Ascending aorta (tissue), 2 donors: ENCODE measurements at regions not wholly inside any gene's neighbourhood (a gene's known extent, or its start where the extent isn't known, plus 50 kb on each side); places are given as distances from the start of the nearest gene placed in this dataset.

Source experiments
- DNase-seq, 2 donors: peaks; one replicate each; pipeline ENCODE4 v3.0.0-alpha.2; 2019; ENCODE audit warnings: low spot score in 2 of 2
- H3K27ac ChIP-seq, 2 donors: fragments of 200-600 bp; sonication (generic); one replicate each; pipeline ENCODE4 v1.5.1; 2016 to 2017; ENCODE audit warnings: mild to moderate bottlenecking in 1 of 2
- H3K27me3 ChIP-seq: fragments of 200-600 bp; sonication (generic); one replicate; pipeline ENCODE4 v1.5.1; 2017
- H3K36me3 ChIP-seq, 2 donors: fragments of 200-600 bp; sonication (generic); one replicate each; pipeline ENCODE4 v1.5.1; 2016
- H3K4me1 ChIP-seq, 2 donors: fragments of 200-600 bp; sonication (generic); one replicate each; pipeline ENCODE4 v1.5.1; 2016 to 2017; ENCODE audit warnings: mild to moderate bottlenecking in 1 of 2
- H3K4me3 ChIP-seq, 2 donors: fragments of 200-600 bp; sonication (generic); one replicate each; pipeline ENCODE4 v1.5.1; 2016 to 2017; ENCODE audit warnings: mild to moderate bottlenecking in 1 of 2
- H3K9me3 ChIP-seq, 2 donors: fragments of 200-600 bp; sonication (generic); one replicate each; pipeline ENCODE4 v1.5.1; 2016
- CTCF ChIP-seq, 3 experiments: fragments of 200-600 bp in 2 of 3; fragments of 450-650 bp in 1 of 3; sonication (generic) in 2 of 3; IDR thresholded peaks; one replicate each; pipeline ENCODE4 v1.5.1; 2016 to 2019; ENCODE audit warnings: antibody characterized with exemption in 3 of 3, mild to moderate bottlenecking in 1 of 3, moderate library complexity in 1 of 3
- intact Hi-C: fragments of 100-400 bp; cut with DNase I; formaldehyde crosslinking; loops from one replicate; pipeline ENCODE4 v1.15.1; 2023

- no peaks in the 10 kb centered on the region for H3K27me3 ChIP-seq
- no peaks in the 10 kb centered on the region for H3K9me3 ChIP-seq
- no peaks in the 10 kb centered on the region for H3K36me3 ChIP-seq
- no peak for TF ChIP-seq CTCF (IDR thresholded peaks at IDR 0.05)
- DNase-seq: no peak
- intact Hi-C loops: no loop called here
- H3K4me3 ChIP-seq: no peak overlapping the region
- H3K27ac ChIP-seq: no peak overlapping the region
- no peaks in the 10 kb centered on the region for H3K4me1 ChIP-seq
Observed at GRCh38 chr15:70437089-70437488, 326.3 kb downstream of the UACA start.

GRCh38 chr15:70436428-70436827 lies 326.9 kb downstream of the UACA start:
- intact Hi-C loops: no loop called here
- H3K9me3 ChIP-seq: no peaks in the 10 kb centered on the region
- H3K36me3 ChIP-seq: no peaks in the 10 kb centered on the region
- no peak for DNase-seq
- H3K4me1 ChIP-seq: no peaks in the 10 kb centered on the region
- H3K27ac ChIP-seq: no peak overlapping the region
- TF ChIP-seq CTCF (IDR thresholded peaks at IDR 0.05): no peak
- H3K4me3 ChIP-seq: no peak overlapping the region
- H3K27me3 ChIP-seq: no peaks in the 10 kb centered on the region

- H3K27me3 ChIP-seq: no peaks in the 10 kb centered on the region
- TF ChIP-seq CTCF (IDR thresholded peaks at IDR 0.05): no peak
- no peak overlapping the region for H3K4me3 ChIP-seq
- no peak for DNase-seq
- no peaks in the 10 kb centered on the region for H3K9me3 ChIP-seq
- H3K27ac ChIP-seq: no peak overlapping the region
- H3K4me1 ChIP-seq: no peaks in the 10 kb centered on the region
- H3K36me3 ChIP-seq: no peaks in the 10 kb centered on the region
- intact Hi-C loops: no loop called here
Observed at GRCh38 chr15:70435872-70436271, 327.5 kb downstream of the UACA start.

- intact Hi-C loops: no loop called here
- Histone ChIP-seq H3K27ac (no peak overlapping the region), H3K4me1 (no peaks in the 10 kb centered on the region), H3K36me3 (no peaks in the 10 kb centered on the region), H3K27me3 (no peaks in the 10 kb centered on the region), H3K4me3 (no peak overlapping the region), H3K9me3 (no peaks in the 10 kb centered on the region)
- TF ChIP-seq CTCF (IDR thresholded peaks at IDR 0.05): no peak
- no peak for DNase-seq
Observed at GRCh38 chr15:70435369-70435768, 328.0 kb downstream of the UACA start.

GRCh38 chr15:70433586-70434324 lies 329.6 kb downstream of the UACA start:
- Histone ChIP-seq H3K27me3 (no peaks in the 10 kb centered on the region), H3K4me3 (no peak overlapping the region), H3K4me1 (no peaks in the 10 kb centered on the region), H3K36me3 (no peaks in the 10 kb centered on the region), H3K9me3 (peaks cover 0 to 3% of the 10 kb centered on the region in 2 donors), H3K27ac (no peak overlapping the region)
- intact Hi-C loops: no loop called here
- no peak for DNase-seq
- no peak for TF ChIP-seq CTCF (IDR thresholded peaks at IDR 0.05)
